Bronchial epithelial cell (primary cell): ENCODE measurements at regions not wholly inside any gene's neighbourhood (a gene's known extent, or its start where the extent isn't known, plus 50 kb on each side); places are given as distances from the start of the nearest gene placed in this dataset.

Experiments used
- DNase-seq: peaks from one replicate; pipeline ENCODE4 v3.0.0-alpha.2; 2010; ENCODE audit warnings: low read depth
- FAIRE-seq: peaks from 2 replicates; lab custom pipeline; 2011; peaks lifted over from hg19 to GRCh38; lab: Jason Lieb, UNC
- H3K27me3 ChIP-seq: 2 replicates; pipeline ENCODE4 v1.5.1; 2011; ENCODE audit warnings: low read length; ENCODE audit not compliant: control insufficient read depth, insufficient read depth
- H3K36me3 ChIP-seq: 2 replicates; pipeline ENCODE4 v1.5.1; 2011; ENCODE audit warnings: low read length; ENCODE audit not compliant: control insufficient read depth, insufficient read depth
- H3K4me3 ChIP-seq: 2 replicates; pipeline ENCODE4 v1.5.1; 2011; ENCODE audit warnings: mild to moderate bottlenecking, low read depth, low read length, control low read depth
- CTCF ChIP-seq: IDR thresholded peaks from 2 replicates; pipeline ENCODE4 v1.5.1; 2011; ENCODE audit warnings: mild to moderate bottlenecking, moderate library complexity, low read length, control low read depth, inconsistent platforms; ENCODE audit not compliant: insufficient read depth, severe bottlenecking

- FAIRE-seq: no peak
- Histone ChIP-seq H3K27me3 (no peaks in the 10 kb centered on the region), H3K4me3 (no peak overlapping the region), H3K36me3 (no peaks in the 10 kb centered on the region)
- TF ChIP-seq CTCF: no peak
- no peak for DNase-seq
Measured at GRCh38 chr3:193008654-193009053, 91.0 kb upstream of the MB21D2 start.

GRCh38 chr3:193010191-193010590 is 92.5 kb upstream of the MB21D2 start:
- TF ChIP-seq CTCF: no peak
- DNase-seq: no peak
- Histone ChIP-seq H3K36me3 (no peaks in the 10 kb centered on the region), H3K4me3 (no peak overlapping the region), H3K27me3 (no peaks in the 10 kb centered on the region)
- no peak for FAIRE-seq

GRCh38 chr3:193011958-193012357 is 94.3 kb upstream of the MB21D2 start:
- Histone ChIP-seq H3K36me3 (no peaks in the 10 kb centered on the region), H3K4me3 (no peak overlapping the region), H3K27me3 (no peaks in the 10 kb centered on the region)
- TF ChIP-seq CTCF: no peak
- FAIRE-seq: no peak
- no peak for DNase-seq

- no peak for TF ChIP-seq CTCF
- Histone ChIP-seq H3K36me3 (no peaks in the 10 kb centered on the region), H3K27me3 (no peaks in the 10 kb centered on the region), H3K4me3 (no peak overlapping the region)
- FAIRE-seq: no peak
- no peak for DNase-seq
Measured at GRCh38 chr3:193014902-193015301, 97.2 kb upstream of the MB21D2 start.

- no peak for FAIRE-seq
Measured at GRCh38 chr3:193016437-193016901, 98.8 kb upstream of the MB21D2 start.

More at GRCh38 chr3:193016437-193016901, 98.8 kb upstream of the MB21D2 start:
- H3K27me3 ChIP-seq: no peaks in the 10 kb centered on the region
- DNase-seq: peak; percentile 40
- H3K4me3 ChIP-seq: no peak overlapping the region
- TF ChIP-seq CTCF: no peak
- no peaks in the 10 kb centered on the region for H3K36me3 ChIP-seq
